GM12865 (cell line): ENCODE measurements at regions not wholly inside any gene's neighbourhood (a gene's known extent, or its start where the extent isn't known, plus 50 kb on each side); places are given as distances from the start of the nearest gene placed in this dataset.

Source experiments
- DNase-seq: peaks from one replicate; pipeline ENCODE4 v3.0.0; 2010; ENCODE audit warnings: low read depth
- H3K4me3 ChIP-seq: 2 replicates; pipeline ENCODE4 v1.5.1; 2011; ENCODE audit warnings: mild to moderate bottlenecking, low read depth, low read length, control low read depth
- TF ChIP-seq, protein P1 (sequence below): IDR thresholded peaks from 2 replicates; pipeline ENCODE4 v1.5.1; 2011; ENCODE audit warnings: low read length, control low read depth, low read depth, inconsistent platforms; ENCODE audit not compliant: insufficient read depth; ENCODE audit errors: missing control alignments

GRCh38 chr16:55012793-55013192 lies 82.1 kb downstream of the IRX5 start:
- TF ChIP-seq, protein P1, sequence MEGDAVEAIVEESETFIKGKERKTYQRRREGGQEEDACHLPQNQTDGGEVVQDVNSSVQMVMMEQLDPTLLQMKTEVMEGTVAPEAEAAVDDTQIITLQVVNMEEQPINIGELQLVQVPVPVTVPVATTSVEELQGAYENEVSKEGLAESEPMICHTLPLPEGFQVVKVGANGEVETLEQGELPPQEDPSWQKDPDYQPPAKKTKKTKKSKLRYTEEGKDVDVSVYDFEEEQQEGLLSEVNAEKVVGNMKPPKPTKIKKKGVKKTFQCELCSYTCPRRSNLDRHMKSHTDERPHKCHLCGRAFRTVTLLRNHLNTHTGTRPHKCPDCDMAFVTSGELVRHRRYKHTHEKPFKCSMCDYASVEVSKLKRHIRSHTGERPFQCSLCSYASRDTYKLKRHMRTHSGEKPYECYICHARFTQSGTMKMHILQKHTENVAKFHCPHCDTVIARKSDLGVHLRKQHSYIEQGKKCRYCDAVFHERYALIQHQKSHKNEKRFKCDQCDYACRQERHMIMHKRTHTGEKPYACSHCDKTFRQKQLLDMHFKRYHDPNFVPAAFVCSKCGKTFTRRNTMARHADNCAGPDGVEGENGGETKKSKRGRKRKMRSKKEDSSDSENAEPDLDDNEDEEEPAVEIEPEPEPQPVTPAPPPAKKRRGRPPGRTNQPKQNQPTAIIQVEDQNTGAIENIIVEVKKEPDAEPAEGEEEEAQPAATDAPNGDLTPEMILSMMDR: no peak
- H3K4me3 ChIP-seq: no peak overlapping the region
- DNase-seq: no peak

DNA sequence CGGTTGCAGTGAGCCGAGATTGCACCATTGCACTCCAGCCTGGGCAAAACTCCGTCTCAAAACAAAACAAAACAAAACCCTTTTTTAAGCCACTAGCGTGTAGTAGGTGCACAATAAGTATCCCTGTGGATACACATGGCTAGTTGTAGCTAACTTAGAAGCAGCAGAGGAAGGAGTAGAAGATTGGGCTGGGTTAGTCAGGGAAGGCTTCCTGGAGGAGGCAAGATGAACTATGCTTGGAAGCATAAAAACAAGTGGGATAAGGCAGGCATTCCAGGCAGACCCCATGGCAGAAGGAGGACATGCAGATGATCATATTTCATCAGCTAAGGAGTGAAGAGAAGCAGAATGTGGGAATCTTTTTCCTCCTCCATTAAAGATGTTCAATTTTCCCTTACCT lies 83.4 kb downstream of the IRX5 start:
- TF ChIP-seq, protein P1: no peak
- no peak overlapping the region for H3K4me3 ChIP-seq
- no peak for DNase-seq

DNA sequence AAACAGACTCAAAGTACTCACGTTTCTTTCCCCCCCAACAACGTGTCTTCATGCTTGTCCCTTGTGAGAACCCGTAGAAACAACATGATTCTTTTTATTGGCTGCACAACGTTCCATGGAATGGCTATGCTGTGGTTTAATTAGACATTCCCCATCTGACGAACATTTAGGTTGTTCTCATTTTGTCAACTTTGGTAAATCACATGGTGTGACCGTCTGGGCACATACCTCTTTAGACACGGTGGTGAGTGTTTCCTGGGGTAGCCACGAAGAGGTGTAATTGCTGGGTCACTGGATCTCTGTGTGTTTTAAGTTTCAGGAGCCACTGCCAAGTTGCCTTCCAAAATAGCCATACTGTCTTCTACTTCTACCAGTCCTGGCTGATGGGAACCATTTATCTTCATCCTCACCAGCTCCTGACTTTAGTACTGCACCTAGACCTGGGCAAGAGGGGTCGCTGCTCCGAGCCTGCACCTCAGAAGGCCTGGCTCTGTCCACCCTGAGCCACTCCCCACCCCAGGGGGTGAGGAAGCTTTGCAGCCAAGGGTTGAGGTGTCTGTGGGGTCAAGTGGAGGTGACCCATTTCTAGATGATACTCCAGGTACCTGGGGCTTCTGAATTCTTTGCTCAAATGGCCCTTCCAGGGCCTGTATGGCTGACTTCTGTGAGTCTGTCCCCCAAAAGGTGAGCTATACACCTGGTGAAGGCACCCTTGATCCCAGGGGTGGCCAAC lies 84.7 kb downstream of the IRX5 start:
- TF ChIP-seq, protein P1: no peak
- no peak overlapping the region for H3K4me3 ChIP-seq
- no peak for DNase-seq

GRCh38 chr16:55016515-55016914 lies 85.8 kb downstream of the IRX5 start:
- no peak overlapping the region for H3K4me3 ChIP-seq
- TF ChIP-seq, protein P1: no peak
- DNase-seq: no peak

GRCh38 chr16:55017321-55017720 lies 86.7 kb downstream of the IRX5 start:
- DNase-seq: no peak
- TF ChIP-seq, protein P1: no peak
- no peak overlapping the region for H3K4me3 ChIP-seq

DNA sequence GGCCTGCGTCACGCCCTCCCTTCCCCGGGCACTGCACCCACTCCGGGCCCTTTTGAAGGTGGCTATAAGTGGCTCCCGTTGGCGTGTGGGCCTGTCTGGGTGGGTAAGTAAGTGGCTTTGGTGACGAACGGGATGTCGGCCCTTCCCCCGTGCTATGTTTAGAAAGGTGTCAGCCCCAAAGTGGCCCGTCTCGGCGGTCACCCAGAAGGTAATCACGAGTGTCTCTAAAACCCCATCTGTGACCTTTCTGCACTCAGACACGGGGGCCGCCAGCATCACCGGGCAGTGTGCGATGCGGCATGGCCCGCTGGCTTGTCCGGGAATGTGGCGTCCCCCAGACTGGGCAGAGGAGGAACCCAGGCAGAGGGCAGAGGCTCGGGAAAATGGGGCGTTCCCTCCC lies 88.2 kb downstream of the IRX5 start:
- TF ChIP-seq, protein P1: no peak
- no peak overlapping the region for H3K4me3 ChIP-seq
- DNase-seq: no peak

GRCh38 chr16:55019419-55020131 lies 88.9 kb downstream of the IRX5 start:
- H3K4me3 ChIP-seq: no peak overlapping the region
- TF ChIP-seq, protein P1: no peak
- no peak for DNase-seq
